Karpas-422 (cell line): ENCODE measurements at regions not wholly inside any gene's neighbourhood (a gene's known extent, or its start where the extent isn't known, plus 50 kb on each side); places are given as distances from the start of the nearest gene placed in this dataset.
"Not testable (repeated sequence)": the region's sequence is repeated elsewhere in the genome, so short reads cannot be mapped to it uniquely, and the experiment has no call there.

Experiments used
- DNase-seq: peaks from one replicate; pipeline ENCODE4 v3.0.0-alpha.2; 2015
- H2AFZ ChIP-seq: fragments of 200-600 bp; sonication (generic); 2 replicates; pipeline ENCODE4 v1.6.1; 2014; ENCODE audit warnings: antibody characterized with exemption, low read length, mixed read lengths
- H3K27ac ChIP-seq: fragments of 200-600 bp; sonication (generic); 2 replicates; pipeline ENCODE4 v1.5.1; 2014; ENCODE audit warnings: mild to moderate bottlenecking, low read length, moderate library complexity
- H3K27me3 ChIP-seq: fragments of 200-600 bp; sonication (generic); 2 replicates; pipeline ENCODE4 v1.6.1; 2014; ENCODE audit warnings: low read length, mixed read lengths
- H3K36me3 ChIP-seq: fragments of 200-600 bp; sonication (generic); 2 replicates; pipeline ENCODE4 v1.6.1; 2014; ENCODE audit warnings: low read length, mixed read lengths; ENCODE audit not compliant: insufficient read depth
- H3K4me1 ChIP-seq: fragments of 200-600 bp; sonication (generic); 2 replicates; pipeline ENCODE4 v1.6.1; 2014; ENCODE audit warnings: mild to moderate bottlenecking, low read length, mixed read lengths
- H3K4me2 ChIP-seq: fragments of 200-600 bp; sonication (generic); 2 replicates; pipeline ENCODE4 v1.6.1; 2014; ENCODE audit warnings: low read length, low read depth, mild to moderate bottlenecking; ENCODE audit not compliant: poor library complexity, severe bottlenecking
- H3K4me3 ChIP-seq: fragments of 200-600 bp; sonication (generic); 2 replicates; pipeline ENCODE4 v1.5.1; 2014; ENCODE audit warnings: mild to moderate bottlenecking, antibody characterized with exemption, low read length, mixed read lengths
- H3K79me2 ChIP-seq: fragments of 200-600 bp; sonication (generic); 2 replicates; pipeline ENCODE4 v1.6.1; 2014; ENCODE audit warnings: mild to moderate bottlenecking, low read length, mixed read lengths
- H3K9ac ChIP-seq: fragments of 200-600 bp; sonication (generic); 2 replicates; pipeline ENCODE4 v1.6.0; 2014; ENCODE audit warnings: low read length
- H3K9me2 ChIP-seq: fragments of 200-600 bp; sonication (generic), shearing (Covaris generic); replicated peaks from 2 replicates; pipeline ENCODE4 v1.6.0; 2014; ENCODE audit warnings: mild to moderate bottlenecking, low read length, moderate library complexity; ENCODE audit not compliant: insufficient read depth
- H3K9me3 ChIP-seq: fragments of 300-700, 200-600 bp; sonication (generic); 2 replicates; pipeline ENCODE4 v1.6.1; 2014; ENCODE audit warnings: low read length, mixed read lengths
- H4K20me1 ChIP-seq: fragments of 200-600 bp; sonication (generic); 2 replicates; pipeline ENCODE4 v1.6.1; 2014; ENCODE audit warnings: mild to moderate bottlenecking, antibody characterized with exemption, low read length, low read depth; ENCODE audit not compliant: insufficient read depth

GRCh38 chr9:41354978-41355377 is 165.9 kb upstream of the ZNG1F start:
- not testable (repeated sequence) for H3K79me2 ChIP-seq, H3K9me3 ChIP-seq, H2AFZ ChIP-seq, H3K4me1 ChIP-seq, H3K27me3 ChIP-seq, H3K36me3 ChIP-seq, H3K9ac ChIP-seq, H4K20me1 ChIP-seq, H3K9me2 ChIP-seq
- Histone ChIP-seq H3K27ac (peak overlapping the region; percentile 47), H3K4me2 (peak overlapping the region; percentile 11), H3K4me3 (0 out of 2 replicates have a peak overlapping the region, but pooled peaks have one; percentile 40)
- peak; percentile 56 for DNase-seq

- not testable (repeated sequence) for H3K9me3 ChIP-seq, H3K27me3 ChIP-seq, H3K79me2 ChIP-seq, H2AFZ ChIP-seq, H3K36me3 ChIP-seq, H4K20me1 ChIP-seq, H3K4me1 ChIP-seq, H3K9me2 ChIP-seq
- H3K27ac ChIP-seq: peak overlapping the region; percentile 47
- peak; percentile 52 for DNase-seq
- peak overlapping the region; percentile 52; the same call in 1 of the 2 replicates for H3K4me3 ChIP-seq
- H3K4me2 ChIP-seq: peak overlapping the region; percentile 29
- H3K9ac ChIP-seq: 0 out of 2 replicates have a peak overlapping the region, but pooled peaks have one; percentile 24
Measured at GRCh38 chr9:41354060-41354934, 165.2 kb upstream of the ZNG1F start.

GRCh38 chr9:41353026-41353425 is 163.9 kb upstream of the ZNG1F start:
- H2AFZ ChIP-seq, H3K27me3 ChIP-seq, H3K9me2 ChIP-seq, H3K9ac ChIP-seq, H3K9me3 ChIP-seq, H3K27ac ChIP-seq, H3K36me3 ChIP-seq, H3K4me2 ChIP-seq, H3K4me1 ChIP-seq, H3K79me2 ChIP-seq, H3K4me3 ChIP-seq, H4K20me1 ChIP-seq: not testable (repeated sequence)
- DNase-seq: peak; percentile 31

- not testable (repeated sequence) for H3K4me1 ChIP-seq, H4K20me1 ChIP-seq, H3K36me3 ChIP-seq, DNase-seq, H3K4me2 ChIP-seq, H2AFZ ChIP-seq, H3K9me2 ChIP-seq, H3K4me3 ChIP-seq, H3K9me3 ChIP-seq, H3K27ac ChIP-seq, H3K27me3 ChIP-seq, H3K9ac ChIP-seq, H3K79me2 ChIP-seq
Measured at GRCh38 chr9:41352390-41352789, 163.3 kb upstream of the ZNG1F start.

GRCh38 chr9:41347893-41348292 is 158.8 kb upstream of the ZNG1F start:
- not testable (repeated sequence) for H3K9ac ChIP-seq, H3K9me3 ChIP-seq, H3K27ac ChIP-seq, H4K20me1 ChIP-seq, H3K79me2 ChIP-seq, H3K27me3 ChIP-seq, H3K36me3 ChIP-seq, H2AFZ ChIP-seq, H3K9me2 ChIP-seq, H3K4me3 ChIP-seq, H3K4me2 ChIP-seq, H3K4me1 ChIP-seq
- DNase-seq: peak; percentile 41

GRCh38 chr9:41332562-41332961 is 143.4 kb upstream of the ZNG1F start:
- H3K4me2 ChIP-seq, H3K4me3 ChIP-seq, H2AFZ ChIP-seq, H3K79me2 ChIP-seq, H3K9me2 ChIP-seq, H3K9ac ChIP-seq, H3K9me3 ChIP-seq, DNase-seq, H3K27ac ChIP-seq, H3K27me3 ChIP-seq, H3K4me1 ChIP-seq, H3K36me3 ChIP-seq, H4K20me1 ChIP-seq: not testable (repeated sequence)

GRCh38 chr9:41321277-41321676 is 132.2 kb upstream of the ZNG1F start:
- H3K4me2 ChIP-seq, H3K4me3 ChIP-seq, H3K79me2 ChIP-seq, H3K27me3 ChIP-seq, H3K9me2 ChIP-seq, H3K4me1 ChIP-seq, H3K27ac ChIP-seq, H4K20me1 ChIP-seq, DNase-seq, H3K36me3 ChIP-seq, H3K9me3 ChIP-seq, H3K9ac ChIP-seq, H2AFZ ChIP-seq: not testable (repeated sequence)

- not testable (repeated sequence) for H3K9me2 ChIP-seq, H3K4me2 ChIP-seq, DNase-seq, H3K4me3 ChIP-seq, H3K27me3 ChIP-seq, H3K36me3 ChIP-seq, H2AFZ ChIP-seq, H3K79me2 ChIP-seq, H3K9ac ChIP-seq, H4K20me1 ChIP-seq, H3K27ac ChIP-seq, H3K4me1 ChIP-seq, H3K9me3 ChIP-seq
Measured at GRCh38 chr9:41308953-41309352, 119.8 kb upstream of the ZNG1F start.
